KG1 (cell line): ENCODE measurements at regions not wholly inside any gene's neighbourhood (a gene's known extent, or its start where the extent isn't known, plus 50 kb on each side); places are given as distances from the start of the nearest gene placed in this dataset.
"Not testable (repeated sequence)": the region's sequence is repeated elsewhere in the genome, so short reads cannot be mapped to it uniquely, and the experiment has no call there.

Source experiments
- DNase-seq: peaks from one replicate; lab custom pipeline; 2025; lab: John Stamatoyannopoulos, UW

- DNase-seq, result no peak
These were observed 367.8 kb upstream of the UMPS start for GRCh38 chr3:124362455-124362854.

GRCh38 chr3:124363476-124363875, 366.8 kb upstream of the UMPS start:
- DNase-seq, result no peak

GRCh38 chr3:124364317-124365020, 365.8 kb upstream of the UMPS start:
- DNase-seq, result no peak

- DNase-seq, result not testable (repeated sequence)
These were observed 363.6 kb upstream of the UMPS start for GRCh38 chr3:124366655-124367054.

- no peak for DNase-seq
These were observed 357.5 kb upstream of the UMPS start for GRCh38 chr3:124372775-124373174.

- no peak for DNase-seq
These were observed 356.7 kb upstream of the UMPS start for GRCh38 chr3:124373524-124373923.

- DNase-seq, result no peak
These were observed 355.7 kb upstream of the UMPS start for GRCh38 chr3:124374583-124374982.

- no peak for DNase-seq
These were observed 348.5 kb upstream of the UMPS start for GRCh38 chr3:124381575-124382333.

- DNase-seq, result no peak
These were observed 347.2 kb upstream of the UMPS start for GRCh38 chr3:124383051-124383450.

- DNase-seq, result no peak
These were observed 346.3 kb upstream of the UMPS start for GRCh38 chr3:124383846-124384466.

GRCh38 chr3:124384527-124384926, 345.7 kb upstream of the UMPS start:
- no peak for DNase-seq

GRCh38 chr3:124385996-124386395, 344.3 kb upstream of the UMPS start:
- no peak for DNase-seq

- no peak for DNase-seq
These were observed 343.2 kb upstream of the UMPS start for GRCh38 chr3:124386996-124387595.

- no peak for DNase-seq
These were observed 338.5 kb upstream of the UMPS start for GRCh38 chr3:124391774-124392173.

- no peak for DNase-seq
These were observed 336.9 kb upstream of the UMPS start for GRCh38 chr3:124393340-124393739.

- no peak for DNase-seq
These were observed 335.1 kb upstream of the UMPS start for GRCh38 chr3:124395162-124395561.

GRCh38 chr3:124395584-124396338, 334.5 kb upstream of the UMPS start:
- no peak for DNase-seq

- no peak for DNase-seq
These were observed 333.8 kb upstream of the UMPS start for GRCh38 chr3:124396339-124396950.

GRCh38 chr3:124397088-124397487, 333.2 kb upstream of the UMPS start:
- no peak for DNase-seq

- DNase-seq, result no peak
These were observed 331.7 kb upstream of the UMPS start for GRCh38 chr3:124398594-124398993.

- no peak for DNase-seq
These were observed 328.4 kb upstream of the UMPS start for GRCh38 chr3:124401843-124402242.

GRCh38 chr3:124402791-124403190, 327.5 kb upstream of the UMPS start:
- no peak for DNase-seq
